EL (cell line): ENCODE measurements at regions not wholly inside any gene's neighbourhood (a gene's known extent, or its start where the extent isn't known, plus 50 kb on each side); places are given as distances from the start of the nearest gene placed in this dataset.
"Not testable (repeated sequence)": the region's sequence is repeated elsewhere in the genome, so short reads cannot be mapped to it uniquely, and the experiment has no call there.

Experiments
- DNase-seq: peaks from one replicate; pipeline ENCODE4 v3.0.0-alpha.2; 2016

DNA sequence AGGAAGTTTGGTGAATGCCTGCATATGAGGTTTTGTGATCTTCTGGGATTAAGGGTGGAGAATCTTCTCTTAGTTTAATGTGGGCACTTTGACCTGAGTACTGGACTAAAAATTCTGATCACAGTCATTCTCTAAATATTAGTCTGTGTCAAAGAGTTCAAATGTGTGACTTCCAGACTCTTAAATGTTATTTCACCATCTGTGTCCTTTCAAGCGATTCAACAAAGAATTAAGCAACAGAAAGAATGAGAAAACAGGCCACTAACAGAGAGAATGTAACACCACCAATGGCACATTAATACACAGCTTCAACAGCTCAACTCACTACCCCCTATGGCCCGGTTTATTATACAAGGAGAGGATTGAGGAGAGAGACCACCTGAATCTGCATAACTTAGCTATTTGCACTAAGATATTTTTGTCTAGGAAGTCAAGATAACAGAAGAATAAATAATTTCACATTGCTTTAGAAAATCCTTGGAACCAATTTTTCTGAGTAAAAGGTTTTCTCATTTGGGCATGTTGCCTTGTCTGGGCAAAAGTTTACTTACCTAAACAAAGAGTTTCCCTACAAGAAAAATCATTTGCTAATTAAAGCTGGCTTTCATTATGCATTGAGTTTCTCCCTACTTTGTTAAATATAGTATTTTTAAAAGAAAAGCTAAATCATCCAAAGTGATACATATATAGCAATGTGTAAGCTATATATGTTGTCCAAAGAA is 1313.7 kb downstream of the NCAM2 start:
- no peak for DNase-seq

GRCh38 chr21:22314963-22315362 is 1316.8 kb downstream of the NCAM2 start:
- no peak for DNase-seq

DNA sequence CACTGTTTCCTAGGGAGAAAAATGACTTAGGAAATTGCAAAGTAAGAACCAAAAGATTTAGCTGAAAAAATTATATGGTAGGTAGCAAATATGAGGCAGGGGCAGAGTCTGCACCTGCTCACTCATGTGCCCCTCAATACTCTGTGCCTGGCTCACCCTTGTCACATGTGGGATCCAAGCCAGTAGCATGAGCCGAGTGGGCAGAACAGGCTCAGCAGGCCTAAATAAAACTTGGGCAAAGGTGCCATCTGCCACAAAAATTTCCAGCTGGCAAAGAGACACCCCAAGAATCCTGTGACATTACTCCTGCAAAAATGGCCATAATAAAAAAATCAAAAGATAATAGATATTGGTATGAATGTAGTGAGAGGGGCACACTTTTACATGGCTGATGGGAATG is 1321.2 kb downstream of the NCAM2 start:
- no peak for DNase-seq

DNA sequence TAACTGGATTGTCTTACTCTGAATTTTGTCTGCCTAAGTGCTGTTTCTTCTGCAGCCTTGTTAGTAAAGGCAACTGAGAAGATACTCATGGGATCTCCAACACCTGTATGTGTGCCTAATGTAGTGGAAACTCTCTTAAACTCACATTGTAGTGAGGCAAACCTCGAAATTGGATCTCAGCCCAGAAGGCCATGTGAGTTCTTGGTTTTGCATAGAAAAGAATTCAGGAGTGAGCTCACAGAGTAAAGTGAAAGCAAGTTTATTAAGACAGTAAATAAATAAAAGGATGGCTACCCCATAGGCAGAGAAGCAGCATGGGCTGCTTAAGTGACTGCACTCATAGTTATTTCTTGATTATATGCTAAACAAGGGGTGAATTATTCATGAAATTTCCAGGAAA is 1344.7 kb downstream of the NCAM2 start:
- no peak for DNase-seq

- DNase-seq, result no peak
Observed at GRCh38 chr21:22343303-22343702, 1345.1 kb downstream of the NCAM2 start.

DNA sequence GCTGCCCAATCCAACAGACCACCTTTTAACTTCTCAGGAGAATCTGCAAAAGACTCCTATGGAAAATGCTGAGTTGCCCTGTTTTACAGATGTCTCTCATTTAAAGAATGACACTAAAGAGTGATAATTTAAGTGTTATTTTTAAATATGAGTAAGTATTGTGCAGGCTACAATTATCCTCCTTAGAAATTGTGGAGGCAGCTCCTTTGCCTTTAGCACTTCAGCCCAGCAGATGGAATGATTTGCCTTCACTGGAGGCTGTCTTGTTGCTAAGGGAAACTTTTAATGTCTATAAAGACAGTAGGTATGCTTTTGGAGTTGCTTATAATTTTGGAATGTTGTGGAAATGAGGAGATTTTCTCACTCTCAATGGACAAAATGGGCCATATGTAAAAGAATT is 1345.5 kb downstream of the NCAM2 start:
- DNase-seq, result no peak

DNA sequence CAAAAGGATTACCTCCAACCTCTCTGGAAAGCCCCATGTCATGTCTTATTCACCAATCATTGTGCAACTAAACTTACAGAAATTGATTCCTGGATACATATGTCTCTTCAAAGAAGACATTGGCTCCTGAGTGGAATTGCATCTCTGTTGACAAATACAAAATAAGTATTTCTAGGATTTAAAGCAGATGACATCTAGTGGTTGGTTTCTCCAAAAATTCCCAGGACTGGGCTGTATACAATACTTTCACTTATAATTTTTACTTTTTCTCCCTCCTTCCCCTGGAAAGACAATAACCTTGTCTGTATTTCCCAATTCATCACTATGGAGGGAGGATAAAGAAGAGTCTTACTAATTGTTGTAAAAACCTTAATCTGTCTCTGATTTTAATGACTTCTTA is 1347.4 kb downstream of the NCAM2 start:
- DNase-seq, result no peak

GRCh38 chr21:22346576-22346975 is 1348.4 kb downstream of the NCAM2 start:
- DNase-seq, result no peak

GRCh38 chr21:22351076-22351475 is 1352.9 kb downstream of the NCAM2 start:
- DNase-seq, result no peak

DNA sequence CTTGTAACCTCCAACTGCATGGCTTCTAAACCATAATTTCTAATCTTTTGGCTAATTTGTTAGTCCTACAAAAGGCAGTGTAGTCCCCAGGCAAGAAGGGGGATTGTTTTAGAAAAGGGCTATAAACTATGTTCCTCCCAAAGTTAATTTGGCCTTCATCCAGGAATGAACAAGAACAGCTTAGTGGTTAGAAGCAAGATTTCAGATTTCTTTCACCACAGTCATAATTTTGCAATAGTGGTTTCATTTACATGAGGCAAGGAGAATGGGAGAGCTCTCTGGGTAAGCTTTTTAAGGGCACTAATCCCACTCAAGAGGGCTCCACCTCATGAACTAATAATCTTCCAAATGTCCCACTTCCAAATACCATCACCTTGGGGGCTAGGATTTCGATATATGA is 1353.9 kb downstream of the NCAM2 start:
- DNase-seq, result no peak

GRCh38 chr21:22355949-22356348 is 1357.7 kb downstream of the NCAM2 start:
- no peak for DNase-seq

DNA sequence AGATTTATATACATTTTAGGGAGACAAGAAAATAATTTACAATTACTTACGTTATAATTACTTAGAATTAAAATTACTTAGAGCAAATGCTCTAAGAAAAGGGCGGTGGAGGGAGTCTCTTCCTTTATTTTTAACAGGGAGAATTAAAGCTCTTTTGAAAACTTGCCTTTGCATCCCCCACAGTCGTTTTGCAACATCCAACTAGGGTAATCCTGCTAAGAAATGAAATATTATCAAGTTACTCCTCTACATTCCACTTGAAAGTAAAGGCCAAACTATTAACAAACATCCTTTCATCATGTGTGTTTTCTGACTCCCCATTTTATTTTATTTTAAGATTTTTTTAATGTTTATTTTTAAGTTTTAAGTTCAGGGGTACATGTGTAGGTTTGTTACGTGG is 1358.5 kb downstream of the NCAM2 start:
- no peak for DNase-seq

DNA sequence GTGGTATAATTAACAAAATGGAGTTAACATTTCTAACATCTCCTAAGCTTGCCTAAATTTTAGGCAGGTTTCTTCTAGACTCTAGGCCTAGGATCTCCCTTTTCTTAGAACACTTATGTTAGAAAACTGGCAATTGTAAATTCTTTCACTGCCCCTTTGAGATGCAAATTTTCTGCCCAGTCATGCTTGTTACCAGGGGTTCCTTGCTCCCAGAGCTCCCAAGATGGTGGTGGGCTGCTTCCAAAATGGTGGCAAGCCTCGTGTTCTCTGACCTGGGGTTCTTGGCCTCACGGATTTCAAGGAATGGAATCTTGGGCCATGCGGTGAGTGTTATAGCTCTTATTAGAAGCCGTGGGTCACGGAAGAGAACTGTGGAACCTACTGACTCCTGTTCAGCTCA is 1361.4 kb downstream of the NCAM2 start:
- DNase-seq, result not testable (repeated sequence)

- no peak for DNase-seq
Observed at GRCh38 chr21:22363504-22363903, 1365.3 kb downstream of the NCAM2 start.

- no peak for DNase-seq
Observed at GRCh38 chr21:22364163-22364562, 1366.0 kb downstream of the NCAM2 start.

- DNase-seq, result no peak
Observed at GRCh38 chr21:22374218-22374969, 1376.2 kb downstream of the NCAM2 start.

GRCh38 chr21:22377795-22378194 is 1379.6 kb downstream of the NCAM2 start:
- DNase-seq, result not testable (repeated sequence)

- DNase-seq, result no peak
Observed at GRCh38 chr21:22393324-22393723, 1395.1 kb downstream of the NCAM2 start.

- DNase-seq, result no peak
Observed at GRCh38 chr21:22395965-22396364, 1397.8 kb downstream of the NCAM2 start.

GRCh38 chr21:22399681-22400514 is 1401.7 kb downstream of the NCAM2 start:
- DNase-seq, result no peak

GRCh38 chr21:22409571-22409970 is 1411.4 kb downstream of the NCAM2 start:
- DNase-seq, result no peak

DNA sequence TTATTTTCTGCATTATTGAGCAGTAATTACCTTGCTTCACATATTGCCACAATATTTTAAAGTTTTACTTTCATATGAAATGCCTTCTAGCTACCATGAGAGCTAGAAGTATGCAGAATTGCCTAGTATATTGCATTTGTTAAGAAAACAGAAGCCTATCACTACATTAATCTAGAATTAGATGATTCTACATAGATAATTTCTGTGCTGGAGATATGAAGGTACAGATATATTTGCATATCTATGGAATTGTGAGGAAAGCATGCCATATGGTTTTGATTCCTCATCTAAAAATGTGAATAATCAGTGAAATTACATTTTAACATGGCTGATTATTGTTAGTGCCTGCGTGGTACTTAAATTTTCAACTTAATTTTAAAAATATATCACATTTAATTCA is 1418.3 kb downstream of the NCAM2 start:
- DNase-seq, result no peak

DNA sequence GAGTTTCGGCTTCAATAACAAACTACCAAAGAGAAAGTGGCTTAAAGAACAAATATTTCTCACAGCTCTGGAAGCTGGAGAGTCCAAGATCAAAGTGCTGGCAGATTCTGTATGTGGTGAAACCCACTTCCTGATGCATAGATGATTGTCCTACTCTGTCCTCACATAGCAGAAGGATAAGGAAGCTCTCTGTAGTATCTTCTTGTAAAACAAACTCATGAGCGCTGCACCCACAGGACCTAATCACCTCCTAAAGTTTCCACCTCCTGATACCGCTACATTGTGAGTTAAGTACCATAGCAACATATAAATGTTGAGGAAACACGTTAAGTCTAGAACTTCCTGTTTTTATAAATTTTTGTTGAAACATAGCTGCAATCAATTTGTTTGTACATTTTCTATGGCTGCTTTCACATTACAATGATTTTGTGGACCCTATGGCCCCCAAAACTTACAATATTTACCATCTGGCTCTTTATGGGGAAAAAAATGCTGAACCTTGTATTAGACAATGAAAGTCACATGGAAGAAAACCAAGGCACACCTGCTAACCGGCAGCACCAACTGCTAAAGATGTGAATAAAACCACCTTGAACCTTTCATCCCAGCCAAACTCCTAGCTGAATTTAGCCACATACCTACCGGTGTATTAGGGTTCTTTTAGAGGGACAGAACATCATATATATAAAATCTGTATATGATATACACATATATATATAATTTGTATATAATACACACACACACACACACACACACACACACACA is 1423.4 kb downstream of the NCAM2 start:
- DNase-seq, result no peak
